GM12872 (cell line): ENCODE measurements at regions not wholly inside any gene's neighbourhood (a gene's known extent, or its start where the extent isn't known, plus 50 kb on each side); places are given as distances from the start of the nearest gene placed in this dataset.

ENCODE experiments used
- CTCF ChIP-seq: IDR thresholded peaks from 3 replicates; pipeline ENCODE4 v1.5.1; 2011; ENCODE audit warnings: low read depth, mild to moderate bottlenecking, low read length, moderate library complexity; ENCODE audit not compliant: insufficient read depth

- TF ChIP-seq CTCF: no peak
Observed at GRCh38 chr13:107842562-107843180, 372.7 kb downstream of the LIG4 start.

GRCh38 chr13:107838588-107839161, 376.7 kb downstream of the LIG4 start:
- TF ChIP-seq CTCF: no peak

- no peak for TF ChIP-seq CTCF
Observed at GRCh38 chr13:107836685-107837084, 378.7 kb downstream of the LIG4 start.

- no peak for TF ChIP-seq CTCF
Observed at GRCh38 chr13:107835339-107836018, 379.9 kb downstream of the LIG4 start.

- TF ChIP-seq CTCF: no peak
Observed at GRCh38 chr13:107834717-107835116, 380.6 kb downstream of the LIG4 start.

GRCh38 chr13:107834281-107834680, 381.1 kb downstream of the LIG4 start:
- no peak for TF ChIP-seq CTCF

GRCh38 chr13:107832500-107833100, 382.7 kb downstream of the LIG4 start:
- TF ChIP-seq CTCF: no peak
